ENCODE measurements at regions not wholly inside any gene's neighbourhood (a gene's known extent, or its start where the extent isn't known, plus 50 kb on each side); places are given as distances from the start of the nearest gene placed in this dataset.

GRCh38 chr3:74023395-74023794 is 398.7 kb upstream of the PDZRN3 start:
- 51% methylated on average over 2 of the region's 2 CpGs for WGBS (ENCODE audit: low lambda C conversion rate)
- ChIA-PET POLR2A (no interaction called here), CTCF (no interaction called here)
- H3K27ac ChIP-seq (ENCODE audit: low read depth in 2 of 2, low read length in 1 of 2) = no peak overlapping the region
- H3K36me3 ChIP-seq (replicated peaks in 1 of 2; ENCODE audit: control insufficient read depth in 1 of 2, insufficient read depth in 2 of 2, low read length in 1 of 2) = no peaks in the 10 kb centered on the region
- no peaks in the 10 kb centered on the region for H3K27me3 ChIP-seq (ENCODE audit: insufficient read depth)
- no peaks in the 10 kb centered on the region for H3K9me2 ChIP-seq
- H3K4me1 ChIP-seq (ENCODE audit: control insufficient read depth in 1 of 2, insufficient read depth in 2 of 2, low read depth in 1 of 2, low read length in 1 of 2) = no peaks in the 10 kb centered on the region
- H3K9me3 ChIP-seq = no peaks in the 10 kb centered on the region
- H3K4me2 ChIP-seq = no peak overlapping the region
- DNase-seq = no peak
- no peaks in the 10 kb centered on the region for H4K20me1 ChIP-seq (ENCODE audit: insufficient read depth)
- H3K79me2 ChIP-seq (ENCODE audit: insufficient read depth) = no peaks in the 10 kb centered on the region
- H3K9ac ChIP-seq = no peak overlapping the region
- H3F3A ChIP-seq (replicated peaks; ENCODE audit: insufficient read depth) = no peaks in the 10 kb centered on the region
- TF ChIP-seq GATA2 (CRISPR knock-in tag; IDR thresholded peaks at IDR 0.05) (no peak), MXI1 (IDR thresholded peaks at IDR 0.05; ENCODE audit: low read depth, low read length) (no peak), JUND (IDR thresholded peaks at IDR 0.05) (no peak), FOXJ3 (CRISPR knock-in tag; IDR thresholded peaks at IDR 0.05) (no peak), PBX3 (IDR thresholded peaks at IDR 0.05) (no peak), USF1 (IDR thresholded peaks at IDR 0.05; ENCODE audit: borderline replicate concordance, low read depth) (no peak), REST (IDR thresholded peaks at IDR 0.05; ENCODE audit: low read depth, low read length) (no peak), IRF3 (IDR thresholded peaks at IDR 0.05; ENCODE audit: low read depth, low read length) (no peak), POLR2AphosphoS5 (IDR thresholded peaks at IDR 0.05; ENCODE audit: low read depth, low read length) (no peak), TCF12 (IDR thresholded peaks at IDR 0.05) (no peak), RAD21 (IDR thresholded peaks at IDR 0.05; ENCODE audit: low read length) (no peak), CTCF (IDR thresholded peaks at IDR 0.05) (no peak), TAF1 (IDR thresholded peaks at IDR 0.05; ENCODE audit: borderline replicate concordance, low read depth, low read length) (no peak), RCOR1 (IDR thresholded peaks at IDR 0.05; ENCODE audit: low read length) (no peak), SMC3 (IDR thresholded peaks at IDR 0.05; ENCODE audit: low read depth, low read length) (no peak), ELF1 (IDR thresholded peaks at IDR 0.05) (no peak), EP300 (IDR thresholded peaks at IDR 0.05; ENCODE audit: borderline replicate concordance in 1 of 2, low read depth in 1 of 2, low read length in 1 of 2) (no peak)
- no peak overlapping the region for H2AFZ ChIP-seq (ENCODE audit: low read depth)
- H3K4me3 ChIP-seq (ENCODE audit: low read depth in 2 of 2, low read length in 1 of 2) = no peak overlapping the region
